Fibroblast of pulmonary artery (primary cell): ENCODE measurements at regions not wholly inside any gene's neighbourhood (a gene's known extent, or its start where the extent isn't known, plus 50 kb on each side); places are given as distances from the start of the nearest gene placed in this dataset.

Experiments used
- DNase-seq: peaks from one replicate; pipeline ENCODE4 v3.0.0-alpha.2; 2010; ENCODE audit warnings: low read depth
- H3K4me3 ChIP-seq: replicated peaks from 2 replicates; pipeline ENCODE4 v1.5.1; 2011; ENCODE audit warnings: low read depth, mild to moderate bottlenecking, control low read depth, low read length, moderate library complexity
- CTCF ChIP-seq: IDR thresholded peaks from 2 replicates; pipeline ENCODE4 v1.5.1; 2011; ENCODE audit warnings: mild to moderate bottlenecking, control low read depth, low read length, inconsistent platforms; ENCODE audit errors: missing control alignments

GRCh38 chr1:90561911-90562310 lies 155.2 kb downstream of the BARHL2 start:
- no peak for TF ChIP-seq CTCF
- DNase-seq = no peak
- no peak overlapping the region for H3K4me3 ChIP-seq

GRCh38 chr1:90561103-90561783 lies 155.9 kb downstream of the BARHL2 start:
- no peak for DNase-seq
- H3K4me3 ChIP-seq = no peak overlapping the region
- TF ChIP-seq CTCF = no peak

- no peak for DNase-seq
- TF ChIP-seq CTCF = no peak
- no peak overlapping the region for H3K4me3 ChIP-seq
Observed at GRCh38 chr1:90558754-90559378, 158.2 kb downstream of the BARHL2 start.

- H3K4me3 ChIP-seq = no peak overlapping the region
- no peak for TF ChIP-seq CTCF
- no peak for DNase-seq
Observed at GRCh38 chr1:90558126-90558525, 159.0 kb downstream of the BARHL2 start.

GRCh38 chr1:90557706-90558105 lies 159.4 kb downstream of the BARHL2 start:
- DNase-seq = no peak

GRCh38 chr1:90550626-90551406 lies 166.3 kb downstream of the BARHL2 start:
- TF ChIP-seq CTCF = no peak
- DNase-seq = no peak
- H3K4me3 ChIP-seq = no peak overlapping the region

More at GRCh38 chr1:90557706-90558105, 159.4 kb downstream of the BARHL2 start:
- no peak for TF ChIP-seq CTCF
- H3K4me3 ChIP-seq = no peak overlapping the region
